Endodermal cell (in vitro differentiated cells): ENCODE measurements at regions not wholly inside any gene's neighbourhood (a gene's known extent, or its start where the extent isn't known, plus 50 kb on each side); places are given as distances from the start of the nearest gene placed in this dataset.

Experiments used
- DNase-seq: peaks from one replicate; pipeline ENCODE4 v3.0.0-alpha.2; 2017
- H3K27ac ChIP-seq: 2 replicates; pipeline ENCODE4 v1.5.1; 2013; ENCODE audit warnings: mild to moderate bottlenecking, low read depth, low read length, moderate library complexity
- H3K27me3 ChIP-seq: 2 replicates; pipeline ENCODE4 v1.6.1; 2013; ENCODE audit warnings: mild to moderate bottlenecking, low read length, moderate library complexity; ENCODE audit not compliant: insufficient read depth, control insufficient read depth, poor library complexity, severe bottlenecking
- H3K36me3 ChIP-seq: 2 replicates; pipeline ENCODE4 v1.7.0; 2013; ENCODE audit warnings: mild to moderate bottlenecking, low read length, moderate library complexity; ENCODE audit not compliant: control insufficient read depth, insufficient read depth
- H3K4me1 ChIP-seq: one replicate; pipeline ENCODE4 v1.7.0; 2013; ENCODE audit warnings: low read length; ENCODE audit not compliant: control insufficient read depth, insufficient read depth
- H3K4me3 ChIP-seq: 2 replicates; pipeline ENCODE4 v1.5.1; 2013; ENCODE audit warnings: mild to moderate bottlenecking, low read length, moderate library complexity
- H3K9ac ChIP-seq: 2 replicates; pipeline ENCODE4 v1.6.1; 2013; ENCODE audit warnings: mild to moderate bottlenecking, low read length, moderate library complexity; ENCODE audit not compliant: poor library complexity, severe bottlenecking; ENCODE audit errors: extremely low read depth
- H3K9me3 ChIP-seq: 2 replicates; pipeline ENCODE4 v1.6.1; 2013; ENCODE audit warnings: mild to moderate bottlenecking, low read length, moderate library complexity; ENCODE audit not compliant: control insufficient read depth
- H3K27ac Mint-ChIP-seq: 2 replicates; pipeline ENCODE4 v1.8.0; 2020; ENCODE audit warnings: mixed read lengths
- H3K27me3 Mint-ChIP-seq: 2 replicates; pipeline ENCODE4 v1.8.0; 2021; ENCODE audit warnings: mild to moderate bottlenecking, mixed read lengths; ENCODE audit not compliant: insufficient read depth
- H3K36me3 Mint-ChIP-seq: 2 replicates; pipeline ENCODE4 v1.8.0; 2020; ENCODE audit warnings: low read depth, mixed read lengths
- H3K4me1 Mint-ChIP-seq: 2 replicates; pipeline ENCODE4 v1.8.0; 2020; ENCODE audit warnings: mixed read lengths
- H3K4me3 Mint-ChIP-seq: 2 replicates; pipeline ENCODE4 v1.8.0; 2020; ENCODE audit warnings: mild to moderate bottlenecking, moderate library complexity, mixed read lengths
- H3K9me3 Mint-ChIP-seq: 2 replicates; pipeline ENCODE4 v1.8.0; 2020; ENCODE audit warnings: mild to moderate bottlenecking, mixed read lengths
- WGBS, 2 experiments: methylation state at CpG; one replicate each; pipeline versions ENCODE4 v1.1.5 to v1.1.7; 2013; ENCODE audit warnings: missing lambda C conversion rate in 2 of 2, mixed read lengths in 1 of 2; ENCODE audit not compliant: insufficient coverage in 1 of 2, insufficient read length in 1 of 2; 5-methylcytosine and 5-hydroxymethylcytosine counted together
- TF ChIP-seq, protein P1 (sequence below): fragments of 200-600 bp; sonication (generic); conservative IDR thresholded peaks from 2 replicates; pipeline ENCODE4 v1.5.0; 2021; ENCODE audit warnings: antibody characterized with exemption, mild to moderate bottlenecking

DNA sequence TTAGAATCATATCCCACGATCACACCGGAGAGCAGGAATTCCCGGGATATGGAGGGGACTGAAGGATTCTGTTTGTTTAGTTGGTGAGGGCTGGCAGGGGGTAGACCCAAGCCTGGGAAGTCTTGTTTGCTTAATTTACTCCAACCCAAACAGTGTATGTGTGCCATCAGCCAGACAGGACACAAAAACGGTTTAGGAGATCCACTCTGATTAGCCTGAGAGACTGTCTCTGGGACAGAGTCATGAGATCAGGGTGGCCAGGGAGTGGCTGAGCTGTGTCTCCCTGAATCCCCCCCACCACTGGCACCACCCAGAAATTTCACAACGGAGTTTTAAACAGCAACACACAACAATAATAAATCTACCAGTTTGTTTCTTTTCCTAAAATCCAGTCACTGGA lies 127.0 kb downstream of the RBFOX3 start:
- no peaks in the 10 kb centered on the region for H3K4me1 ChIP-seq
- no peaks in the 10 kb centered on the region for H3K9me3 ChIP-seq
- H3K9me3 Mint-ChIP-seq, result no peaks in the 10 kb centered on the region
- H3K4me1 Mint-ChIP-seq, result peaks cover 15% of the 10 kb centered on the region
- no peak overlapping the region for H3K27ac ChIP-seq
- no peak overlapping the region for H3K4me3 ChIP-seq
- H3K9ac ChIP-seq, result no peak overlapping the region
- TF ChIP-seq, protein P1, sequence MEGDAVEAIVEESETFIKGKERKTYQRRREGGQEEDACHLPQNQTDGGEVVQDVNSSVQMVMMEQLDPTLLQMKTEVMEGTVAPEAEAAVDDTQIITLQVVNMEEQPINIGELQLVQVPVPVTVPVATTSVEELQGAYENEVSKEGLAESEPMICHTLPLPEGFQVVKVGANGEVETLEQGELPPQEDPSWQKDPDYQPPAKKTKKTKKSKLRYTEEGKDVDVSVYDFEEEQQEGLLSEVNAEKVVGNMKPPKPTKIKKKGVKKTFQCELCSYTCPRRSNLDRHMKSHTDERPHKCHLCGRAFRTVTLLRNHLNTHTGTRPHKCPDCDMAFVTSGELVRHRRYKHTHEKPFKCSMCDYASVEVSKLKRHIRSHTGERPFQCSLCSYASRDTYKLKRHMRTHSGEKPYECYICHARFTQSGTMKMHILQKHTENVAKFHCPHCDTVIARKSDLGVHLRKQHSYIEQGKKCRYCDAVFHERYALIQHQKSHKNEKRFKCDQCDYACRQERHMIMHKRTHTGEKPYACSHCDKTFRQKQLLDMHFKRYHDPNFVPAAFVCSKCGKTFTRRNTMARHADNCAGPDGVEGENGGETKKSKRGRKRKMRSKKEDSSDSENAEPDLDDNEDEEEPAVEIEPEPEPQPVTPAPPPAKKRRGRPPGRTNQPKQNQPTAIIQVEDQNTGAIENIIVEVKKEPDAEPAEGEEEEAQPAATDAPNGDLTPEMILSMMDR, result no peak
- H3K27ac Mint-ChIP-seq, result no peak overlapping the region
- DNase-seq, result no peak
- H3K27me3 Mint-ChIP-seq, result peaks cover 1% of the 10 kb centered on the region
- no peaks in the 10 kb centered on the region for H3K36me3 ChIP-seq
- H3K27me3 ChIP-seq, result no peaks in the 10 kb centered on the region
- no peaks in the 10 kb centered on the region for H3K36me3 Mint-ChIP-seq
- 86 to 90% methylated on average over 3 to 5 of the region's 5 CpGs for WGBS, 2 experiments
- H3K4me3 Mint-ChIP-seq, result no peak overlapping the region

DNA sequence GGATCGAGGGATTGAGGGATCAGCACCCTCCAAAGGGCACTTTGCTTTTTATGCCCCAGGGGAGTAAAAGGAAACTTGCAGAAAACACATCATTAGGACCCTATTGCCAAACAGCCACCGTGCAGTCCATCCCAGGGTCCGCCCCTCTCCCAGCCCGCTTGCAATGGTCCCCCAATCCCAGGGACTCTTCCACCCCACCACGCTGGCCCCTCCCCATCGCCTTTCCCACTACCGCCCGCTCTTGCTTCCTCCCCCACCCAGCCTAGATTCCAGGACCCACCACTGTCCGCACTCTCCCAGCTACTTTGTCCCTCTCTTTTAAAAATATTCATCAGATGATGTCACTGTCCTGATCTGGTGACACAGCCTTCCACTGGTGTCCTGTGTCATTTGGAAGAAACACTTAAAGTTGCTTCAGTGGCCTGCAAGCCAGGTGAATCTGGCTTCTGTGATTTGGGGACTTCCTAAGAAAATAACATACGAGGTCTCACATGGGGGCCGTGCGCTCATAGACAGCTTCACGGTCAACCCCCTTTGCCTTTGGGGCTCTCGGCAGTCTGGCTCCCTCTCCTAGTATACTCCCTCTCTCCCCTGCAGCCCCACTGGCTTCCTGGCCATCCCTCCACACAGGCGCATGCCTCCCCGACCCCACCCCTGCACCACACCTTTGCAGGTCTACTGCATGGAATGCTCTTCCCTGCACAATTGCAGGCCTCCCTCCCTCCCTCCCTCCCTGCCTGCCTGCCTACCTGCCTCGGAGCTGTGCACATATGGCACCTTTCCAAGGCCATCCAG lies 127.9 kb downstream of the RBFOX3 start:
- H3K36me3 ChIP-seq, result no peaks in the 10 kb centered on the region
- TF ChIP-seq, protein P1, result no peak
- DNase-seq, result peak; percentile 92
- Mint-ChIP-seq H3K4me3 (peak overlapping the region; percentile 17), H3K27me3 (peaks cover 1% of the 10 kb centered on the region), H3K27ac (no peak overlapping the region), H3K36me3 (no peaks in the 10 kb centered on the region), H3K9me3 (no peaks in the 10 kb centered on the region), H3K4me1 (peaks cover 15% of the 10 kb centered on the region)
- H3K4me3 ChIP-seq, result no peak overlapping the region
- H3K27ac ChIP-seq, result no peak overlapping the region
- no peaks in the 10 kb centered on the region for H3K9me3 ChIP-seq
- WGBS, 2 experiments, result 43 to 50% methylated on average over 6 to 17 of the region's 17 CpGs
- no peaks in the 10 kb centered on the region for H3K4me1 ChIP-seq
- H3K27me3 ChIP-seq, result no peaks in the 10 kb centered on the region
- no peak overlapping the region for H3K9ac ChIP-seq

DNA sequence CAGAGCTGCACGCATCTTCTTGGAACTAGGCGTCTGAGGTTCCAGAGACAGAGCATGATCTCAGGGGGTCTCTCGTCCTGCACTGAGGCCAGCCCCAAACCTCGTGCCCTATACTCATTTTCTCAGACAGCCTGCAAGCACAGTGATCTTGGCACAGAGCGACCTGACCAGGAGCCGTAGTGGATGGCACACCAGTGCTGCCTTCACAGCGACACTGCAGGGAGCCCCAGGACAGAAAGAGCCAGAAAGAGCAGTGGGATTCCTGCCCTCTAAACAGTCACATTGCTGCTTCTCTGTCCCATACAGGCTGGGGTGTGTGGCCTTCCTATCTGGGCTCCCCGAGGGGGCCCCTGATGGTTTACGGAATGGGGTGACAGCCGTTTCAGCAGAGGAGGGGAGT lies 131.0 kb downstream of the RBFOX3 start:
- Mint-ChIP-seq H3K9me3 (no peaks in the 10 kb centered on the region), H3K36me3 (no peaks in the 10 kb centered on the region), H3K4me1 (peaks cover 19% of the 10 kb centered on the region), H3K4me3 (no peak overlapping the region), H3K27ac (no peak overlapping the region), H3K27me3 (peaks cover 12% of the 10 kb centered on the region)
- TF ChIP-seq, protein P1, result no peak
- Histone ChIP-seq H3K27ac (no peak overlapping the region), H3K27me3 (no peaks in the 10 kb centered on the region), H3K9me3 (no peaks in the 10 kb centered on the region), H3K4me1 (no peaks in the 10 kb centered on the region), H3K4me3 (no peak overlapping the region), H3K36me3 (no peaks in the 10 kb centered on the region), H3K9ac (no peak overlapping the region)
- no peak for DNase-seq
- WGBS, 2 experiments, result 89 to 94% methylated on average over 5 to 10 of the region's 10 CpGs
